GDM1 (cell line): ENCODE measurements at regions not wholly inside any gene's neighbourhood (a gene's known extent, or its start where the extent isn't known, plus 50 kb on each side); places are given as distances from the start of the nearest gene placed in this dataset.
A peak's percentile ranks its signal among the peaks of the same experiment; 100 is the strongest.

Source experiments
- DNase-seq: peaks from one replicate; lab custom pipeline; 2025; lab: John Stamatoyannopoulos, UW

DNA sequence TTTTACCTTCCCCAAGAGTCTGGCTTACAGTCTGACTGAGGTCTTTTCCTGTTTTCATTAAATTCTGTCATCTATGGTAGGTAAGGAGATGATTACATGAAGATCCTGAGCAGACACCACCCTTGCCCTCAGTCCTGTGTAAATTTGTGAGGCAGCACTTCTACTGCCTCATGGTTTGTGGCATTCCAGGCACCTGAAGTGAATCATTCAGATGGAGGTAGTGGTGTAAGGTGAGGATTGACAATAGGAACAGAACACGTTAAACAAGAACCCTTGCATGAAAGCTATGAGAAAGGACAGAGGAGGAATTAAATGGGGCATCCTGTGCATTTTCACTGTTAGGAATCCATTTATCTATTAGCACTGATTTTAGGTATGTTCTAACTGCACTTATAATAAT lies 618.6 kb downstream of the TLL1 start:
- no peak for DNase-seq

DNA sequence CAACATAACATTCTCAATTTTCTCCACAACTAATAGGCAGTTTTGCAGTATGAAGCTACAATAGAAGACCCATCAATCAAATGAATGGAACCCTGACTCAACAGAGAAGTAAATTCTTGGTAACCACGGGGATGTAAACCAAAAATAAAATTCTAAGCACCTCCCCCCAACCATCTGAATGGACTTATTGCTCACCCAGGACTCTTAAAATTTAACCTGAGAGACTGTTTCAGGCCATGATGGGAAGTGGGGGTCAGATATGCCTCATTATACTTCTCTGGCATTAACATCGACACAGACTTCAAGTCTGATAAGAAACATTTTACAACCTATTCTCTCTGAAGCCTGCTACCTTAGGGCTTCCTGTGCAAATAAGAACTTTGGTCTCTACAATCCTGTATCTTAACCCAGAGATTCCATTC lies 620.9 kb downstream of the TLL1 start:
- DNase-seq = no peak

DNA sequence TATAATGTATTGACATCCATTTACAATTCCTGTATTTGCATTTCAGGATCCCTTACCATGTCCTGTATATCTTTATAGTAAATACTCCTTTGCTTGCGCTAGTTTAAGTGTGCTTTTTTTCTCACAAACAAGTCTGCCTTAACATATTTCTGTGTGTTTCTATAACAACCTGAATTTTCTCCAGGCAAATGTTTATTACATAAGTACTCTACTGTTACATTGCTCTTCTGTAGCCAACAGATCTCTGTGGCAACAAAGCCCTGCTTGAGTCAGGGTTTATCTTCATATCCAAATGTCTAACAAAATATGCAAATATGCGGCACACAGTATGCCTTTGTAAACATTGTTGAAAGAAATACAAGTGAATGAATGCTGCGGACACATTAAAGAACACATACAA lies 625.5 kb downstream of the TLL1 start:
- DNase-seq = no peak

DNA sequence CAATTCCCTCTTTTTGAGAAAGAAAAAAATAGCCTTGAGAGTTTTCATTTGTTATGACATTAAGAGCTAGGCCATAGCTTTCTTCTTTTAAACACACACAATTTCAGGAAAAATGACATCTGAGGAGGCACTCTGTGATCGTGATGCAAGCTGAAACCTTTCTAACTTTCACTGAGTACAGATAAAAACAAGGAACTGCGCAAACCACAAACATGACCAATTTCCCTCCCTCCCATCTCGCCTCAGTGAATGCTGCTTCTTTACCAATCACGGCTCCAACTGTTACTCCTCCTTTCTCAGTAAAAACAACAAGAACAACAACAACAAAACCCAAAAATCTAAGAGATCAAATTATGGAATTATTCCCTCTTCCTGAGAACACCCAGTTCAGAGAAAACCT lies 626.8 kb downstream of the TLL1 start:
- DNase-seq = peak; percentile 8

DNA sequence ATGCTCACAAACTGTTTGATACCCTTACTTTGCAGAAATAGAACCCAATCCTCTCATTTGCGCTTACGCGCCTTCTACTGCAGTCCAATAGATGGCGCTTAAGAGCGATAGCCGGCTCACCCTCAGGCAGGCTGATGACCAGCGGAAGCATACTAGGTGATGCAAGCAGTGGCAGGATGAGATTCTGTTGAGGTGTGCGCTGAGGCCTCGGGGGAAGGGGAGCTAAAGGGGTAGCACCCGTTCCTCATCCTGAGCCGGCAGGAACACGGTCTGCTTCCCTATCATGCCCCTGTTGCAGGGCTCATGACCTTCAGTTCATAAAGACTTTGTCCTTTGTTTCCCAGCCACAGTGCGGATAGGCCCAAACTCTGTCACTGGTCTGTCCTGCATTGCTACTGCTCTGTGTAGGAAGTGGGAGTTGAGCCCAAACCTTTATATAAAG lies 628.9 kb downstream of the TLL1 start:
- DNase-seq = no peak

DNA sequence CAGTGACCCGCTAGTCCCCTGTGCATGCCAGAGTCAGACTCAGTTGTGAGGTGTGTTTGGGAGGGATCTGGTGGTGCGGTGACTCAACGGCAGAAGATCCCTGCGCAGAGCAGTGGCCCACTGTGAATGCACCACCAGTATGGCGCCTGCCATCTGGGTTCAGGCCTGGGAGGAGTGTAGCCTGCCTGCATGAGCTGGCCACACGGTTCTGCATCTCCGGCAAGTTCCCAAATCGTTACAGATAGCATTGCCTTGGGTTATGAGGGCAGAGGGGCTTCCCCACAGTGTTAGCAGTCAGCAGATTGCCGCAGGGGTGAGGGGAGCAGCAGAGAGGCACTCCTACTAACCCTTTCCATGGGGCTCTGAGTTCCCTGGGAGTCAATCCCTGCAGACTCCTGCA lies 629.6 kb downstream of the TLL1 start:
- no peak for DNase-seq

DNA sequence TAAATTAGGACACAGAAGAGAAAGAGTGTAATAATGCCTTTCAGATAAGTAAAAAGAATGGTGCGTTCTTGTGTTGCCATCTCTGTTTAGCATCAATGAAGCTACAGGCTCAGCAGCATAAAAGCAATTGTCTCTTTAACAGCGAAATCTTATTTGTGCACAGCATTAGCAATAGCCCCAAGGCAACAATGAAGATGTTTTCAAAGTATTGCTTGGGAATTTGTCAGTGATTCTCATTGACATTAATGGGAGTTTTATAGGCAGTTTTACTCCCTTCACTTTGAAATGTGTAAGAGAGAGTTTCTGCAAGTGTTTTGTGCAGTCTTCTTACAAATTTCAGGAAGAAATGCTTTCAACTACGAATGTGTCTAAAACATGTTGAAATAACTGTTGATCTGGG lies 633.0 kb downstream of the TLL1 start:
- DNase-seq = no peak

DNA sequence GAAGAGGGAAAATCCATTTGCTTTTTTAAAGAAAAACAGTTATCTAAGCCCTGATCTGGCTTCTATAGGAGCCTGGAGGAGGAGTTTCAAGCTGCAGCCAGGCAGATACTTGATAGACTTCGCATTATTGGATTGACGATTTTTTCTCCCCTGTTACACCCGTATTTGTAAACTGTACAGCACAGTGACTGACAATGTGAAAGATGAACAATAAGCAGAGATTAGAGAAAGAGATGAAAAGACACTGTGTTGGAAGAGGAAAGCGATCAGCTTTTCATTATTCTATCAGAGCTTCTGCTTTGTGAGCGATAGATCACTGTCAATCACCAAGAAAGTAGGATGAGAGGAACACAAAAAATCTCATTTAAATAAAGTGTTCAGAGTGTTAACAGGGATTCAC lies 639.2 kb downstream of the TLL1 start:
- no peak for DNase-seq

DNA sequence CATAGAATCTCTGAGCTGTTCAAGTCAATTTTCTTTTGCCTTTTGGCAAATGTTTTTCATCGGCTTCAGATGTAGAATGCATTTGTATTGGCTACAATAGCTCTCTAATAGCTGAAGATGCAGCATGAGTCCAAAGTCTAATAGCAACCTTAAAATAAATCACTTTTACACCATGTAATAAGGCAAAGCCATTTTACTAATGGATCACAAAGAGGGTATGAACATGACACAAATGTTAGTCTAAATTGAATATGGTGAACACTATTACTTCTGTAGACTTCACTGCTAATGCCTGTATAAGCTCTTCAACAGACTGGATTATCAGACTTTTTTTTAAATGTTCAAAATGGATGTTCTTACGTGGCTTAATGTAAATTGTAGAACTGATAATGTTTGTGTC lies 645.3 kb downstream of the TLL1 start:
- no peak for DNase-seq

DNA sequence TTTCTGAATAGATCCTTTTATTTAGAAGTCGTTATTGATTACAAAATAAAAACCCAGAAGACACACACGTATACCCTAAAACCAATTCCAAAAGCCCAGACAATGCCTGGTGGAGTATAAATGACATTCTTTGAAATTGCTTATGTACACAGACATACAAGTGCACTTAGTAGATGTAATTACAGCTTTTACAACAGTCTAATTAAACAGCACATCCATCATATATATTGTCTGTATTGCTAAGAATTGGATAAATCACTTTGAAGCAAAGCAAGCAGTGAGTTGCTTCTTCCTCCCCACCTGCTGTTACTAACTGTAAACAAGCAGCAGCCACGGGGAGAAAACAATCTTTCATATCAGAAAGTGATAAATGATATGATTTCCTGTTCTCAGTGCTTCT lies 645.7 kb downstream of the TLL1 start:
- DNase-seq = no peak

DNA sequence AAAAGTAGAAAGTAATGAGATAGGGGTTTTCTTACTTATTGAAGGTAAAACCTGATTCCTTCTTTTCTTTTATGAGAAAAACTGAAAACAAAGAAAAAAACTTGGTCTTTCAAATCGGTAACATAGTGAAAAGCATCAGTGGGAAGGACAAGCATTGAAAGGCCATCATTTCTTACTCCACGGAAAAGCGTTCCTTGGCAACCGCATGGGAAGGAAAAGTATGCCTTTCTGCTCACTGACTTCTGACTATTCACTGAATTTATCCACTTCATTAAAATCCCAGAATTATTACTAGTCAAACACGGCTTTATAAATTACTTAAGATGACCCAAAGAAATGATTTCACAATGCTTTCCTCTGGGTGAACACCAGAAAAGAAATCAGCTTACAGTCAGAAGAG lies 646.7 kb downstream of the TLL1 start:
- DNase-seq = no peak

DNA sequence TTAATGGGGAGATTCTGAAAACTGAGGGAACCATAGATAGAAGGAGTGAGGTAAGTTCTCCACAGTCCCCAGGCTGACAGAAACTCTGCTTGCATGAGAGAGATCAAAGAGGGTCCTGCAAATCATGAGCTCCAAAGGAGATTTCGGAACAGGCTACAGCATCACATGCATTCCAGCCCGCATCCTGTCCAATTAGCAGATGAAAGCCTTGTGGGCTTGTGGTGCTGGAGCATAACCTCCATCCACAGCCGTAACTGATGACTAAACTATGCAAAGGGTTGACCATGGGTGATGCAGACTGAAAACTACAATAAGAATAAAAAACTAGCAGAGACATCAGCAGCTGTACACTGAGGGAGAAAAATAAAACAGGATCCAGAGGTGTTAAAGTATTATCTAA lies 654.5 kb downstream of the TLL1 start:
- no peak for DNase-seq

DNA sequence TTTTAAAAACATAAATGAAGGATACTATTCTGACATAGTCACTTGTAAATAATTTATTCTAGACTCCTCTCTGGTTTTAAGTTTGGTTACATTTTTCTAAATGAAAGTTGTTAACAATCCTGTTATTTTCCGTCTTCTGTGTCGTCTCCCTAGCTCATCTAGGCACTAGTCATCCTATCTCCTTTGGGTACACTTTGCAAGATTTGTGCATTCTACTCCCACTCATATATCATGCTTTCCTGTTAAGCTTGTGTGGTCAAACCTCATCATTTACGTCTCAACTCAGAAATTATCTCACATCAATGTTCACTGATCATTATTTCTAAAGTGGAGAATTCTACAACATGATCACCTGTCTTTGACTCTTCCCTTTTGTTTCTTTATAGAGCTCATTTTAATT lies 658.7 kb downstream of the TLL1 start:
- no peak for DNase-seq

DNA sequence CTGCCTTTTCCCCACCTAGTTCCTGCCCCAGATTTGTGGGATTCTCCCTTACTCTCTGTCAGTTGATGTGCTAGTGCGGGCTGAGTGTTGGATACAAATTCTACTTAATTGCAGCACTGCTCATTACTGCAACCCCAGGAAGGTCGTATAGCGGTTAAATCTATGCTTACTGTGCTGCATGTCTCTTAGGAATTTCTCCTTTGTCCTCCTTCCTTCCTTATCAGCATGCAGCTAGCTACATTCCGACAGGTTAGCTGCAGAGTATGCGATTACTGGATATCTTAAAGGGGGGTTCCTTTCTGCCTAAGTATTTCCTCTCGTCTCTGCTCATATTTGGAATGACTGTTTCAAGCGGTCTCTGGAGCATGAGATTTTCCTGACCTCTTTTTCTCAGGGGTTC lies 662.8 kb downstream of the TLL1 start:
- DNase-seq = no peak

DNA sequence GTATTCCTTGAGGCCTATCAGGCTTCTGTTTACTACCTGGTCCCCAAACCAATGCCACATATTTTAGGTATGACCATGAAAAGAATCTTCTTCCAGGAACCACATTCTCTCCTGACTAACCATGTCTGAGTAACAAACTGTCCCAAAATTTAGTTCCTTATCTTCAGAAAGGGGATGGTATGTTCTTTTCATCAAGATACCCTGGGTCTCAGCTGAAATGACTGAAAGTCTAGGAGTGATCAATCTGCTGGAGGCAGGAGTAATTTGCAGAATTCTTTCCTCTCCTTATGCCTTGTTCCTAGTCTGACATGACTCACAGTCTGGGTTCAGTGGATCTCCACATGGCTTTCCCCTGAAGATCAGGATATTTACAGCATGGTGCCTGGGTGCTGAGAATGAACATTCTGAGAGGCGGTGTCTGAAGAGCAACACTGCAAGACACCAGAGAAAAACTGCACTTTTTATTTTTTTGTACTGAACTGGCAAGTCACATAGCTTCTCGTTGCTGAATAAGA lies 665.5 kb downstream of the TLL1 start:
- no peak for DNase-seq

DNA sequence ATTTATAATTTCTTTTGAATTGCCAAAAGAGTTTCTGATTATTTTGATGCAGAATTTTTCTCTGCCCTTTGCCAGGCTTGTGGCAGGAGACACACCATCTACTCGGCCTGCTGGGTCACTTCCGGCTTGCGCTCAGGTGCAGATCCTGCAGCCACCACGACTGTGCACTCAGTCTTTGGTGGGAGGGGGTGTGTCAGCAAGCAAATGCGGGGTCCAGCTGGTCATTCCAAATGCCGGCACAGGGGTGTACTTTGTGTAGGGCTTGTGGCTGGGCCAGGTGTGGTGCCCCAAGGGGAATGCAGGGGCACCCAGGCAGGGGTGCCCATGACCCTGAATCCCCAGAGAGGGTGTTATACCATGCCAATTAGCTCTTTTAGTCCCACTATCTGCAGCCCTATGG lies 673.0 kb downstream of the TLL1 start:
- no peak for DNase-seq

DNA sequence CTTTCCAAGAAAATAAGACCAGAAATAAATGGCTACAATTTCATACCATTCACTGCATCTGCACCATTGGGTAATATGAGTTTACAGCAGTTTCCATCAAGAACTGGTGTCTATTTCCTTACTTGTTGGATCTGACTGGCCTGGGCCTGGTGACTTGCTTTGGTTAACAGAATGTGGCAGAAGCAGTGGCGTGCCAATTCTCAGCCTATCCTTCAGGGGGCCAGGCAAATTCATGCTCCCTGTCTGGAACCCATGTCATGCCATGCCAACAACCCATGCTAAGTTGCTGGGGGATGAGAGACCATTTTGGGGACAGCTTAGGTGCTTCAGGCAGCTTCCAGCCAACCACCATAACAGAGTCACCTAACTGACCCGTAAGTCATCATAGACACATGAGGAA lies 656.7 kb downstream of the SPOCK3 start:
- no peak for DNase-seq

DNA sequence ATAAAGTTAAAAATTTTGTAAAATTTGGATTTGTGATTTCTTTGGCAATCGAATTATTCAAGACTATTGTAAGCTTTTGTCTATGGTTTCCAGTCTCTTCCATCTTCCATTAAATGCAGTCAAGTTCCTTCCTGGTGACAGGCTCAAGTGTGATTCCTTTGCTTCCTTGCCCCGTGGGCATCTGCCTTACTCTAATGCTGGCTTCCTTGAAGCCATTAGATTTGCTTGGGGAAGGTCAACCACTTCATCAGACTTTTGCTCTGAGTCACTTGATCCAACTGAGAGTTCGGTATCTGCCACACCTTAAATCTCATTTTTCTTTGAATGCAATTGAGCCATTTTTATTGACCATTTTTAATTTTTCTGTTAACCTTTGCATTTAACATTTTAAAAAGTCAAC lies 648.8 kb downstream of the SPOCK3 start:
- no peak for DNase-seq

DNA sequence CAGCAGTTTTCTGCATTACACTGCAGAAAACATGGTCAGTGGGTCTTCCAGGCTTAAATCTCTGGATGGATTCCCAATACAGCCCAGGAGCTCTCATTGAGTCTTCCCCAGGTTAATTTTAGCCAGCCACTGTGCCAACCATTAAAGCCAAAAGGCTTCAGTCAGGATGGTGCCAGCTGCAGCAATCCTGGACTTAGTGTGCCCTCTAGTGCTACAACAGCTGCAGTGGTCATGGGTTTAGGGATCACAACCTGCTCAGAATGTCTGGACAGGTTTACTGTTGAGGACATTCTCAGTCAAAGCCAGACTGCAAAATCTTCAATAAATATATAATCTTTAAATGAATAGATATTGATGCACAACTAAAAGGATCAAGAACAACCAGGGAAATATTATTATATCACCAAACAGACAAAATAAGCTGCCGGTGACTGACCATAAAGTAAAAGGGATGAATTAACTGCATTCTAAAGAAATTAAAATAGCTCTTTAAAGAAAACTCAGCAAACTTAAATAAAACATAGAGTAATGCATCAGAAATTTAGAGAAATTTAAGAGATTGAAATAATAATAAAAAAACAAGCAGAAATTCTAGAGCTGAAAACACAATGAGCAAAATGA lies 639.9 kb downstream of the SPOCK3 start:
- DNase-seq = peak; percentile 38

DNA sequence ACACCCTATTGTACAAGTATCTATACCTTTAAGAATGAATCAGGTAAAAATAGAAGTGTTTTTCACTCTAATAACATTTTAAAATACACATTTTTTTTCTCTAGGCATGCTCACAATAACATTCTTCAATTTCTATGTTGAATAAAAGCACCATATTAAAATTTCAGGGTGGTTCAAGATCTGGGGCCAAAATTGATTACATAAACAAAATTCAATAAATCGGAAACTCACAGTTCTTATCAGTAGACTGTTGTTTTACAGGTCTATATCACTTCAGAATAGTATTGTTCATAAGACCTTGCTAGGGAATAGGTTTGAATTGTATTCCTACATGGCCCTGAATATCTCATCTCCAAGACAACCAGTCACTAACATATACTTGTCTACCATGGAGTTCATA lies 634.0 kb downstream of the SPOCK3 start:
- no peak for DNase-seq

DNA sequence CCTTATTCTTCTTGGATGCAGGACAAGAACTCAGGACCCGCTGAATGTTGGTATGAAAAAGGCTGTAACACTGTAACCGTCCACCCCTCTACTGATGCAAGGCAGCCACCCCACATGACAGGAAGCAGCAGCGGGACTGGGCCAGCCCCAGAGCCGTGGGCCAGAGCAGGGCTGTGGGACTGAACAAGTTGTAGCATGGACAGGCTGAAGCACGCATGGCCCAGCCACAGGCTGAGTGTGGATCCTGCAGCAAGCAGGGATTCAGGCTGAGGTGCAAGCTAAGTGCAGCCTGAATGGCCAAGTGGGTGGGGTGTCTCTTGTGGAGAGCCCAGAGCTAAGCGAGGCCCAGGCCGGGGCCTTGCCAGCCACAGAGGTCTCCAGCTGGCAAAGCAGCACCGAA lies 632.2 kb downstream of the SPOCK3 start:
- no peak for DNase-seq

DNA sequence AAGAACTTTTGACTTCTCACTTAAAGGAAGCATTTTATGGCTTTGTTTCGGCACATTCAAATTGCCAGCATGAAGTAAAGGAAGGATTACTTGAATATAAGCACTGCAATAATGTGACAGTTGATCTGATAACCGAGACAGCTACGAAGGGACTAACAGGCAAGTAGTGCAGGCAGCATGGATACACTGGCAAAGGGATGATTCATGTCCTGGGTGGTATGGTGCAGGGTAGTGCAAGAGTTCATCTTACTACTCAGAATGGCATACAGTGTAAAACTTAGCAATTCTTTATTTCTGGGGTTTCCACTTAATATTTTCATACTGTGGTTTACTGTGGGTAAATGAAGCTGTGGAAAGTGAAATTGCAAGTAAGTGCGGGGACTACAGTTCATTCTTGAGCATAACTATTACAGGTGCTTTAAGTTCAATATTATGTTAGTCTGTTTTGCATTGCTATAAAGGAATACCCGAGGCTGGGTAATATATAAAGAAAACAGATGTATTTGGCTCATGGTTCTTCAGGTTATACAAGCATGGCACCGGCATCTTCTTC lies 611.8 kb downstream of the SPOCK3 start:
- DNase-seq = no peak

DNA sequence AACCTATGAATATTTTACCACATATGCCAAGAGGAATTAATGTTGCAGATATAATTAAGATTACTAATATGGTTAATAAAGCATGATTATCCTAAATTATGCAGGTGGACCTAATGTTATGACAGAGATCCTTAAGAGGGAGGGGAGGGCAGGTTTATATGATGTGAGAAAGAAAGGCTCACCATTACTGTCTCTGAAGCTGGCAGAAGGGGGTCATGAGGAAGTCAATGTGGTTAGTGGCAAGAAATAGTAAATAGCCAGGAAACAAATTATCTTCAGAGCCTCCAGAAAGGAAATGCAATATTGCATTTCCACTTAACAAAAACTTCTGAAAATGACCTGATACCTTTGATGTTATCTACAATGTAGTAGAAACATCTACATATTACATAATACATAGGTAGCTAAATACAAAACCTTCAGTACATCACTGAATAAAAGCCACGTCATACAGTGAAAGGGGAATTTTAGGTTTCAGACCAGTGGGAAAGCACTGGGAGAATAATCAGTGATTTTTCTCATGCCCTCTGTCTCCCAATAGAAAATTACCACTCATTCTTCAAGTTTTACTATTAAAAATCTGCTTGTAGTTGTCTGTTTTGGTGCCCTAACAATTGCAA lies 609.2 kb downstream of the SPOCK3 start:
- no peak for DNase-seq

DNA sequence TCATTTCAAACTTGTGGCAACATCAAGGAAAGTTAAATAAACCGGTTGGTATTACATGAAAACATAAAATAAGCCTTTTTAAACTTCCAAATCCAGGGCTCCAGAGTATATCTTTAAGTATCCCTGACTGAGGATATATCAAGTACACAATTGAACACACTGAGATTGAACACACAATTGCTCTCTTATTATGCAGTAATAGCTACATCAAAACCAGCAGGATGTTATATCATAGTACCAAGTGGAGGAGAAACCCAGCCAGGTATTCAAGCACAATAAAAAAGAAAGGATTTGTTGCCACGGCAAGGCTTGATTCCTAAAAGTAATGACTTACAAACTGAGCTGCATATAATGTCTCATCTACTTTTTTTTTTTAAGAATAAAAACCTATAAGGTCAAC lies 605.8 kb downstream of the SPOCK3 start:
- no peak for DNase-seq
